ENCODE measurements at regions not wholly inside any gene's neighbourhood (a gene's known extent, or its start where the extent isn't known, plus 50 kb on each side); places are given as distances from the start of the nearest gene placed in this dataset.

DNA sequence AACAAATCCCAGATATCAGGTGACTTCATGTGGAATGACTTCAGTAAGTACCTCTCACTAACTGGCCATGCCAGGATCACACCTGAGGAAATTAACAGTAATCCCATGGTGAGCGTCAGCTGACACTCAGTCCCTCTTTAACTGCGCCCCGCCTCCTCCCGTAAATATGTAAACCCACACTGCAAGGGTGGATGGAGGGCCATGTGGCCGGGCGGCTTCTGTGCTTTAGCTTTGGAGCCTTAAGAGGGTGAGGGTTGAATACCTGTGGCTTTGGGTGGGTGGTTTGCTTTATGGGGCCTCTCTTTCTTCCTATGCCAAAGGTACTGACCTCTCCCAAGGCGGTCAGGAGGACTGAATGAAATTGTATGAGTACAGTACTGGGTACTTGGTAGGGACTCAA, 141.7 kb downstream of the MRM1 start:
- WGBS, 4 donors, result 84 to 86% (median 85%) methylated on average over 7 of the region's 7 CpGs
- no peak for DNase-seq
- no peak overlapping the region for H3K27ac ChIP-seq
- H3K4me1 ChIP-seq (replicated peaks in 1 of 2), result no peaks in the 10 kb centered on the region
- no peaks in the 10 kb centered on the region for H3K27me3 ChIP-seq
- peaks cover 0 to 5% (median 0%) of the 10 kb centered on the region in 3 donors for H3K9me3 ChIP-seq (replicated peaks in 1 of 3)
- no peak for TF ChIP-seq POLR2A (IDR thresholded peaks at IDR 0.05)
- TF ChIP-seq, protein P1, sequence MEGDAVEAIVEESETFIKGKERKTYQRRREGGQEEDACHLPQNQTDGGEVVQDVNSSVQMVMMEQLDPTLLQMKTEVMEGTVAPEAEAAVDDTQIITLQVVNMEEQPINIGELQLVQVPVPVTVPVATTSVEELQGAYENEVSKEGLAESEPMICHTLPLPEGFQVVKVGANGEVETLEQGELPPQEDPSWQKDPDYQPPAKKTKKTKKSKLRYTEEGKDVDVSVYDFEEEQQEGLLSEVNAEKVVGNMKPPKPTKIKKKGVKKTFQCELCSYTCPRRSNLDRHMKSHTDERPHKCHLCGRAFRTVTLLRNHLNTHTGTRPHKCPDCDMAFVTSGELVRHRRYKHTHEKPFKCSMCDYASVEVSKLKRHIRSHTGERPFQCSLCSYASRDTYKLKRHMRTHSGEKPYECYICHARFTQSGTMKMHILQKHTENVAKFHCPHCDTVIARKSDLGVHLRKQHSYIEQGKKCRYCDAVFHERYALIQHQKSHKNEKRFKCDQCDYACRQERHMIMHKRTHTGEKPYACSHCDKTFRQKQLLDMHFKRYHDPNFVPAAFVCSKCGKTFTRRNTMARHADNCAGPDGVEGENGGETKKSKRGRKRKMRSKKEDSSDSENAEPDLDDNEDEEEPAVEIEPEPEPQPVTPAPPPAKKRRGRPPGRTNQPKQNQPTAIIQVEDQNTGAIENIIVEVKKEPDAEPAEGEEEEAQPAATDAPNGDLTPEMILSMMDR (IDR thresholded peaks at IDR 0.05), result no peak
- H3K4me3 ChIP-seq, result no peak overlapping the region
- intact Hi-C loops (cut with DNase I), result no loop called here
- H3K36me3 ChIP-seq (replicated peaks in 1 of 2), result no peaks in the 10 kb centered on the region

DNA sequence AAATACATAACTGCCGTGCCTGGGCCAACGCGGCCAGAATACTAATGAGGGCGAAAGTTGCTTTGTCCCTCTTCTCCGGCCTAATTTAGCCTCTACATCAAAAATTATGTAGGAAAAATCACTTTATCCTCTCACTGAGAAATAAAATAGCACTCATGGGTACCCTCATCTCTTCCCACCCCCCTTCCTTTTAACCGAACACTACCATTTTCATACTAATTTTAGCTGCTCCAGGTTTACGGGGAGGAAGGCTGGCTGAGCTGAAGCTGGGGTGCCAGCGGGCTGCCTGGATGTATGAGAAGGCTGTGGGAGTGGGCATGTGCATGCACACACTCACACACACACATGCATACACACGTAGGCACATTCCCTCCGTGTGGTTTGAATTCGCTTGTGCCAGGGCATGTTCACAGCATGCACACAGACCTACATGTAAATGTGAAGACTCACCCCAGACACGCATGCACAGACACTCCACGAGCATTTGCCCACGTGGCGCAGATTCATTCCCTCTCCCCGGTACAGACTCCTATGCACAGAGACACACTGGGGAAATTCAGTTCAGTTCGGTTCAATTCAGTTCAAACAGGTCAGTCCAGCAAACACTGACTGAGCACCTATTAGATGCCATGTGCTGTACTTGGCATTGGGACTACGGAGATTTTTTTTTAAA, 145.1 kb downstream of the MRM1 start:
- intact Hi-C loops (cut with DNase I), result no loop called here

DNA sequence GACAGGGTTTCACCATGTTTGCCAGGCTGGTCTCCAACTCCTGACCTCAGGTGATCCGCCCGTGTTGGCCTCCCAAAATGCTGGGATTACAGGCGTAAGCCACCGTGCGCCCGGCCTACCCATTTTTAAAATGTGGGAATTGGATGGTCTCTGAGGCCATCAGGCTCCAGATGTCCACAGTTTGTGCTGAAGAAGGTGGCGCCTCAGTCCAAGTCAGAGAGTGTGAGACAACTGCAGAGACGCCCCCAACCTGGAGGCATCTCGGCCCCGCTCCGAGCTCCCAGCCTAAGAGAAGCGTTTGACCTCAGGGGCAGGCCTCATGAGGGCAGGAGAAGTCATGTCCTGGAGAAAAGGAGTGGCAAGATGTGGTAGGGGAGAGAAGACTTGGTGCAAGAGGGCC, 146.5 kb downstream of the MRM1 start:
- DNase-seq, result no peak
- no peaks in the 10 kb centered on the region for H3K27me3 ChIP-seq
- no peaks in the 10 kb centered on the region for H3K4me1 ChIP-seq (replicated peaks in 1 of 2)
- H3K27ac ChIP-seq, result no peak overlapping the region
- TF ChIP-seq, protein P1 (IDR thresholded peaks at IDR 0.05), result no peak
- H3K36me3 ChIP-seq (replicated peaks in 1 of 2), result no peaks in the 10 kb centered on the region
- peaks cover 0 to 5% (median 0%) of the 10 kb centered on the region in 3 donors for H3K9me3 ChIP-seq (replicated peaks in 1 of 3)
- intact Hi-C loops (cut with DNase I), result no loop called here
- WGBS, 4 donors, result 87 to 94% (median 92%) methylated on average over 9 to 12 of the region's 12 CpGs
- no peak overlapping the region for H3K4me3 ChIP-seq

More for the DNA sequence above, 145.1 kb downstream of the MRM1 start:
- Histone ChIP-seq H3K4me3 (no peak overlapping the region), H3K9me3 (replicated peaks in 1 of 3) (peaks cover 0 to 5% (median 0%) of the 10 kb centered on the region in 3 donors), H3K27me3 (no peaks in the 10 kb centered on the region), H3K4me1 (replicated peaks in 1 of 2) (no peaks in the 10 kb centered on the region), H3K27ac (no peak overlapping the region), H3K36me3 (replicated peaks in 1 of 2) (no peaks in the 10 kb centered on the region)
- TF ChIP-seq, protein P1 (IDR thresholded peaks at IDR 0.05), result no peak
- TF ChIP-seq POLR2A (IDR thresholded peaks at IDR 0.05), result no peak
- WGBS, 4 donors, result 85 to 90% (median 87%) methylated on average over 15 to 18 of the region's 18 CpGs
- no peak for DNase-seq

DNA sequence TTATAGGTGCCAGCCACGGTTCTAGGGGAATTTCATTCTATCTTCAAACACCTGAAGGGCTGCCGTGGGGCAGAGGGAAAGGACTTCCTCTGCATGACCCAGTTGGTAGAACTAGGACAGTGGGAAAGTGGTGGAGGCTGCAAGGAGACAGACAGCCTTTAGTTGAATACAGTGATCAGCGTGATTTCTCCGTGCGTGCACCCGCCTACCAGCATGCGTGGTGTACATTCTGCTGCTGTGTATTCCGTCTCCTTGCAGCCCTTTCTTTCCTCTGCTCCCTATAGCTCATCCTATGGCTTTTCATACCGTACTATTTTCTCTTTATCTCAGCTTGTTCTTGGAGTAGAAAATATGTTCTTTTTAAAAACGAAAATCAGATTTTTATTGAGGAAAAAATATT, 146.9 kb downstream of the MRM1 start:
- Histone ChIP-seq H3K9me3 (replicated peaks in 1 of 3) (peaks cover 0 to 5% (median 0%) of the 10 kb centered on the region in 3 donors), H3K27me3 (no peaks in the 10 kb centered on the region), H3K4me3 (no peak overlapping the region), H3K4me1 (replicated peaks in 1 of 2) (no peaks in the 10 kb centered on the region), H3K27ac (no peak overlapping the region), H3K36me3 (replicated peaks in 1 of 2) (no peaks in the 10 kb centered on the region)
- 65 to 79% (median 76%) methylated on average over 10 of the region's 10 CpGs for WGBS, 4 donors
- no peak for DNase-seq
- intact Hi-C loops (cut with DNase I), result no loop called here
- TF ChIP-seq POLR2A (IDR thresholded peaks at IDR 0.05), result no peak
- TF ChIP-seq, protein P1 (IDR thresholded peaks at IDR 0.05), result no peak

Data from adrenal gland (tissue), 9 donors.